ENCODE measurements at regions not wholly inside any gene's neighbourhood (a gene's known extent, or its start where the extent isn't known, plus 50 kb on each side); places are given as distances from the start of the nearest gene placed in this dataset.

GRCh38 chr7:108722561-108722960 is 152.9 kb downstream of the DNAJB9 start:
- no peak overlapping the region for H3K9ac ChIP-seq (ENCODE audit: low read length)
- no peaks in the 10 kb centered on the region for H3K36me3 ChIP-seq (ENCODE audit: low read depth, low read length)
- no peaks in the 10 kb centered on the region for H3F3A ChIP-seq (ENCODE audit: low read length, unreplicated experiment)
- ChIA-PET CTCF (no interaction called here), POLR2A (ENCODE audit: unreplicated experiment) (no interaction called here)
- H3K27me3 ChIP-seq (ENCODE audit: low read length) = no peaks in the 10 kb centered on the region
- no peak overlapping the region for H3K4me3 ChIP-seq (ENCODE audit: low read length)
- H4K20me1 ChIP-seq (ENCODE audit: low read length) = no peaks in the 10 kb centered on the region
- no peak overlapping the region for H3K4me2 ChIP-seq (ENCODE audit: low read length)
- no peak for TF ChIP-seq EZH2phosphoT487 (IDR thresholded peaks at IDR 0.05; ENCODE audit: borderline replicate concordance, low read length)
- no peaks in the 10 kb centered on the region for H3K79me2 ChIP-seq (ENCODE audit: low read length)
- DNase-seq (no peak), ATAC-seq (no peak)
- no peaks in the 10 kb centered on the region for H3K9me3 ChIP-seq (ENCODE audit: low read length)
- H2AFZ ChIP-seq (ENCODE audit: low read length) = no peak overlapping the region
- intact Hi-C loops (cut with micrococcal nuclease) = no loop called here
- no peak overlapping the region for H3K27ac ChIP-seq (ENCODE audit: low read length)
- BruUV-seq (replicated peaks) = no TSS peak
- no peaks in the 10 kb centered on the region for H3K4me1 ChIP-seq (ENCODE audit: insufficient read depth, low read length)
- no peaks in the 10 kb centered on the region for H3K9me2 ChIP-seq (replicated peaks; ENCODE audit: low read length)

GRCh38 chr7:108723381-108723814 is 153.7 kb downstream of the DNAJB9 start:
- no peak overlapping the region for H3K4me3 ChIP-seq (ENCODE audit: low read length)
- H3K79me2 ChIP-seq (ENCODE audit: low read length) = no peaks in the 10 kb centered on the region
- H3K9me3 ChIP-seq (ENCODE audit: low read length) = no peaks in the 10 kb centered on the region
- H3K9me2 ChIP-seq (replicated peaks; ENCODE audit: low read length) = no peaks in the 10 kb centered on the region
- BruUV-seq (replicated peaks) = no TSS peak
- no peak overlapping the region for H3K9ac ChIP-seq (ENCODE audit: low read length)
- H3F3A ChIP-seq (ENCODE audit: low read length, unreplicated experiment) = no peaks in the 10 kb centered on the region
- H3K27ac ChIP-seq (ENCODE audit: low read length) = no peak overlapping the region
- DNase-seq (no peak), ATAC-seq (no peak)
- intact Hi-C loops (cut with micrococcal nuclease) = no loop called here
- no peak overlapping the region for H2AFZ ChIP-seq (ENCODE audit: low read length)
- ChIA-PET CTCF (no interaction called here), POLR2A (ENCODE audit: unreplicated experiment) (no interaction called here)
- H4K20me1 ChIP-seq (ENCODE audit: low read length) = no peaks in the 10 kb centered on the region
- no peaks in the 10 kb centered on the region for H3K4me1 ChIP-seq (ENCODE audit: insufficient read depth, low read length)
- H3K27me3 ChIP-seq (ENCODE audit: low read length) = no peaks in the 10 kb centered on the region
- TF ChIP-seq EZH2 (IDR thresholded peaks at IDR 0.05; ENCODE audit: low read length, unreplicated experiment) (no peak), EZH2phosphoT487 (IDR thresholded peaks at IDR 0.05; ENCODE audit: borderline replicate concordance, low read length) (no peak), CTCF (conservative IDR thresholded peaks at IDR 0.05; ENCODE audit: low read depth, low read length) (no peak)
- H3K36me3 ChIP-seq (ENCODE audit: low read depth, low read length) = no peaks in the 10 kb centered on the region
- H3K4me2 ChIP-seq (ENCODE audit: low read length) = no peak overlapping the region

- H3K4me1 ChIP-seq (ENCODE audit: insufficient read depth, low read length) = no peaks in the 10 kb centered on the region
- no peak for ATAC-seq
- no peak for DNase-seq
- intact Hi-C loops (cut with micrococcal nuclease) = no loop called here
- no peak overlapping the region for H3K4me3 ChIP-seq (ENCODE audit: low read length)
- no peak overlapping the region for H2AFZ ChIP-seq (ENCODE audit: low read length)
- H3K4me2 ChIP-seq (ENCODE audit: low read length) = no peak overlapping the region
- no peaks in the 10 kb centered on the region for H3K79me2 ChIP-seq (ENCODE audit: low read length)
- H4K20me1 ChIP-seq (ENCODE audit: low read length) = no peaks in the 10 kb centered on the region
- no peaks in the 10 kb centered on the region for H3K9me3 ChIP-seq (ENCODE audit: low read length)
- no peak for TF ChIP-seq EZH2 (IDR thresholded peaks at IDR 0.05; ENCODE audit: low read length, unreplicated experiment)
- TF ChIP-seq CTCF (conservative IDR thresholded peaks at IDR 0.05; ENCODE audit: low read depth, low read length) = no peak
- no peak for TF ChIP-seq EZH2phosphoT487 (IDR thresholded peaks at IDR 0.05; ENCODE audit: borderline replicate concordance, low read length)
- H3K9me2 ChIP-seq (replicated peaks; ENCODE audit: low read length) = no peaks in the 10 kb centered on the region
- no peaks in the 10 kb centered on the region for H3K27me3 ChIP-seq (ENCODE audit: low read length)
- BruUV-seq (replicated peaks) = no TSS peak
- CTCF ChIA-PET = no interaction called here
- H3K9ac ChIP-seq (ENCODE audit: low read length) = no peak overlapping the region
- H3K27ac ChIP-seq (ENCODE audit: low read length) = no peak overlapping the region
- H3F3A ChIP-seq (ENCODE audit: low read length, unreplicated experiment) = no peaks in the 10 kb centered on the region
- H3K36me3 ChIP-seq (ENCODE audit: low read depth, low read length) = no peaks in the 10 kb centered on the region
- POLR2A ChIA-PET (ENCODE audit: unreplicated experiment) = no interaction called here
These were observed 154.8 kb downstream of the DNAJB9 start for GRCh38 chr7:108724251-108725100.

Data from PC-3 (cell line).